Neural progenitor cell (in vitro differentiated cells): ENCODE measurements at regions not wholly inside any gene's neighbourhood (a gene's known extent, or its start where the extent isn't known, plus 50 kb on each side); places are given as distances from the start of the nearest gene placed in this dataset.

Experiments used
- DNase-seq: peaks from one replicate; pipeline ENCODE4 v3.0.0-alpha.2; 2016; ENCODE audit warnings: low spot score
- H2AFZ ChIP-seq: fragments of 200-600 bp; sonication (generic); replicated peaks from 2 replicates; pipeline ENCODE4 v1.6.1; 2016; ENCODE audit warnings: antibody characterized with exemption
- H3F3A ChIP-seq: fragments of 200-600 bp; sonication (generic); 2 replicates; pipeline ENCODE4 v1.6.1; 2016; ENCODE audit warnings: antibody characterized with exemption, low read depth
- H3K27ac ChIP-seq: fragments of 200-600 bp; sonication (generic); 2 replicates; pipeline ENCODE4 v1.5.1; 2016; ENCODE audit warnings: mild to moderate bottlenecking
- H3K27me3 ChIP-seq: fragments of 200-600 bp; sonication (generic); 2 replicates; pipeline ENCODE4 v1.6.1; 2016; ENCODE audit warnings: mild to moderate bottlenecking, moderate library complexity
- H3K36me3 ChIP-seq: fragments of 200-600 bp; sonication (generic); 2 replicates; pipeline ENCODE4 v1.5.1; 2016
- H3K4me1 ChIP-seq: fragments of 200-600 bp; sonication (generic); 2 replicates; pipeline ENCODE4 v1.6.1; 2016; ENCODE audit warnings: mixed run types
- H3K4me2 ChIP-seq: fragments of 200-600 bp; sonication (generic); 2 replicates; pipeline ENCODE4 v1.6.1; 2016
- H3K4me3 ChIP-seq: fragments of 200-600 bp; sonication (generic); 2 replicates; pipeline ENCODE4 v1.5.1; 2016
- H3K79me2 ChIP-seq: fragments of 200-600 bp; sonication (generic); 2 replicates; pipeline ENCODE4 v1.6.1; 2016; ENCODE audit warnings: low read depth
- H3K9ac ChIP-seq: fragments of 200-600 bp; sonication (generic); 2 replicates; pipeline ENCODE4 v1.6.1; 2016
- H3K9me3 ChIP-seq: fragments of 200-600 bp; sonication (generic); 2 replicates; pipeline ENCODE4 v1.5.1; 2016; ENCODE audit warnings: low read depth
- H4K20me1 ChIP-seq: fragments of 200-600 bp; sonication (generic); 2 replicates; pipeline ENCODE4 v1.6.1; 2016; ENCODE audit warnings: low read depth
- H3K27ac Mint-ChIP-seq: 3 replicates; pipeline ENCODE4 v1.8.0; 2021; ENCODE audit warnings: mixed read lengths
- H3K27me3 Mint-ChIP-seq: 2 replicates; pipeline ENCODE4 v1.8.0; 2022; ENCODE audit warnings: low read depth, mild to moderate bottlenecking, inconsistent platforms, moderate library complexity, mixed read lengths; ENCODE audit not compliant: insufficient read depth
- H3K36me3 Mint-ChIP-seq: 3 replicates; pipeline ENCODE4 v1.8.0; 2021; ENCODE audit warnings: mixed read lengths
- H3K4me1 Mint-ChIP-seq: 3 replicates; pipeline ENCODE4 v1.8.0; 2021; ENCODE audit warnings: mixed read lengths
- H3K4me3 Mint-ChIP-seq: 3 replicates; pipeline ENCODE4 v1.8.0; 2021; ENCODE audit warnings: mild to moderate bottlenecking, moderate library complexity, mixed read lengths
- H3K9me3 Mint-ChIP-seq: 3 replicates; pipeline ENCODE4 v1.8.0; 2020; ENCODE audit warnings: mixed read lengths
- EZH2 ChIP-seq: fragments of 200-600 bp; sonication (generic); IDR thresholded peaks from 2 replicates; pipeline ENCODE4 v1.6.1; 2017; ENCODE audit warnings: antibody characterized with exemption, mild to moderate bottlenecking, moderate library complexity
- EZH2phosphoT487 ChIP-seq: fragments of 200-600 bp; sonication (generic); IDR thresholded peaks from 2 replicates; pipeline ENCODE4 v1.6.1; 2017; ENCODE audit warnings: antibody characterized with exemption
- TF ChIP-seq, protein P1 (sequence below): fragments of 200-600 bp; sonication (generic); IDR thresholded peaks from 2 replicates; pipeline ENCODE4 v1.5.1; 2017; ENCODE audit warnings: antibody characterized with exemption, mild to moderate bottlenecking

DNA sequence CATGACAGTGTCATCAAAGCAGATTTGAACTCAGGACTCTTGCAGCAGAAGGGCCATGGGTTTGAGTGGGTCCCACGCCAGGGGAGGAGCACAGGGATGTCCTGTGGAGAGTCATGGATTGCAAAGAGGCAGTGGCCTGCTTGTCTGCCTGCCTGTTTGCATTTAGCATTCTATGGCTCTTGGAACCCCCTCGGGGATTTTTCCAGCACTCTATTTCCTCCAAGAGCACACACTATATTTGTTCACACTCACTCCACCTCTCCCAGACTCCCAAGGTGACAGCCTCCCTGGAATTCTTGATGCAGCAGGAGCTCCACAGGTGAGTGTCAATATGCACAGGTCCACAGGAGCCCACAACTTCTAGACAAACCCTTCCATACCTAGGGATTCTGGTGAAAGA is 73.1 kb upstream of the LRRN2 start:
- Histone ChIP-seq H3K9ac (no peak overlapping the region), H4K20me1 (no peaks in the 10 kb centered on the region), H3K79me2 (no peaks in the 10 kb centered on the region), H3K27me3 (no peaks in the 10 kb centered on the region), H3K4me3 (no peak overlapping the region), H3K9me3 (no peaks in the 10 kb centered on the region), H3K4me1 (no peaks in the 10 kb centered on the region), H3F3A (no peaks in the 10 kb centered on the region), H3K36me3 (no peaks in the 10 kb centered on the region), H3K4me2 (no peak overlapping the region), H2AFZ (no peak overlapping the region), H3K27ac (no peak overlapping the region)
- Mint-ChIP-seq H3K4me3 (no peak overlapping the region), H3K9me3 (peaks cover 18% of the 10 kb centered on the region), H3K27me3 (peaks cover 22% of the 10 kb centered on the region), H3K27ac (no peak overlapping the region), H3K4me1 (peaks cover 10% of the 10 kb centered on the region), H3K36me3 (peaks cover 2% of the 10 kb centered on the region)
- DNase-seq: no peak
- TF ChIP-seq EZH2 (no peak), EZH2phosphoT487 (no peak)
- TF ChIP-seq, protein P1, sequence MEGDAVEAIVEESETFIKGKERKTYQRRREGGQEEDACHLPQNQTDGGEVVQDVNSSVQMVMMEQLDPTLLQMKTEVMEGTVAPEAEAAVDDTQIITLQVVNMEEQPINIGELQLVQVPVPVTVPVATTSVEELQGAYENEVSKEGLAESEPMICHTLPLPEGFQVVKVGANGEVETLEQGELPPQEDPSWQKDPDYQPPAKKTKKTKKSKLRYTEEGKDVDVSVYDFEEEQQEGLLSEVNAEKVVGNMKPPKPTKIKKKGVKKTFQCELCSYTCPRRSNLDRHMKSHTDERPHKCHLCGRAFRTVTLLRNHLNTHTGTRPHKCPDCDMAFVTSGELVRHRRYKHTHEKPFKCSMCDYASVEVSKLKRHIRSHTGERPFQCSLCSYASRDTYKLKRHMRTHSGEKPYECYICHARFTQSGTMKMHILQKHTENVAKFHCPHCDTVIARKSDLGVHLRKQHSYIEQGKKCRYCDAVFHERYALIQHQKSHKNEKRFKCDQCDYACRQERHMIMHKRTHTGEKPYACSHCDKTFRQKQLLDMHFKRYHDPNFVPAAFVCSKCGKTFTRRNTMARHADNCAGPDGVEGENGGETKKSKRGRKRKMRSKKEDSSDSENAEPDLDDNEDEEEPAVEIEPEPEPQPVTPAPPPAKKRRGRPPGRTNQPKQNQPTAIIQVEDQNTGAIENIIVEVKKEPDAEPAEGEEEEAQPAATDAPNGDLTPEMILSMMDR: no peak

DNA sequence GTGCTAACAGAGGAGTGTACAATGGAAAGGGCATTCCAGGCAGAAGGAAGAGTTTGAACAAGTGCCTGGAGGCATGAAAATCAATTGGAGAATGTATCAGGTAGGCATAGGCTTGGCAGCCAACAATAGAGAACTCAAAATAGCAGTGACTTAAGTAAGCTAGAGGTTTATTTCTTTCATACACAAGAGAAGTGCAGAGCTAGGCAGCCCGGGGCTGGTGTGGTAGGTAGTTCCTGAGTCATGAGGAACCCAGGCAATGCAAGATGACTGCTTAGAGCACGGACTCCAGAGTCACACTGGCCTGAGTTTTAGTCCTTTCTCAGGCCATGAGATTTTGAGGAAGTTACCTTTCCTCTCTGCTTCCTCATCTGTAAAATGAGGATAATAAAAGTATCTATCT is 74.8 kb upstream of the LRRN2 start:
- H3K4me1 Mint-ChIP-seq: peaks cover 13% of the 10 kb centered on the region
- H3K4me3 ChIP-seq: no peak overlapping the region
- no peaks in the 10 kb centered on the region for H3K36me3 ChIP-seq
- no peak overlapping the region for H3K27ac Mint-ChIP-seq
- no peak for TF ChIP-seq EZH2phosphoT487
- TF ChIP-seq, protein P1: no peak
- TF ChIP-seq EZH2: no peak
- no peaks in the 10 kb centered on the region for H3K27me3 ChIP-seq
- H3K9me3 Mint-ChIP-seq: peaks cover 14% of the 10 kb centered on the region
- no peaks in the 10 kb centered on the region for H3K9me3 ChIP-seq
- DNase-seq: no peak
- no peak overlapping the region for H3K27ac ChIP-seq
- H3K79me2 ChIP-seq: no peaks in the 10 kb centered on the region
- no peaks in the 10 kb centered on the region for H4K20me1 ChIP-seq
- H3K36me3 Mint-ChIP-seq: peaks cover 2% of the 10 kb centered on the region
- no peaks in the 10 kb centered on the region for H3F3A ChIP-seq
- no peak overlapping the region for H3K9ac ChIP-seq
- no peaks in the 10 kb centered on the region for H3K4me1 ChIP-seq
- no peak overlapping the region for H2AFZ ChIP-seq
- H3K27me3 Mint-ChIP-seq: peaks cover 22% of the 10 kb centered on the region
- H3K4me2 ChIP-seq: no peak overlapping the region
- H3K4me3 Mint-ChIP-seq: peak overlapping the region; percentile 2

- H3K79me2 ChIP-seq: no peaks in the 10 kb centered on the region
- Mint-ChIP-seq H3K4me1 (peaks cover 13% of the 10 kb centered on the region), H3K27ac (no peak overlapping the region), H3K9me3 (peaks cover 14% of the 10 kb centered on the region), H3K4me3 (no peak overlapping the region), H3K36me3 (peaks cover 2% of the 10 kb centered on the region), H3K27me3 (peaks cover 22% of the 10 kb centered on the region)
- no peak overlapping the region for H3K27ac ChIP-seq
- DNase-seq: no peak
- no peak overlapping the region for H2AFZ ChIP-seq
- no peaks in the 10 kb centered on the region for H3K36me3 ChIP-seq
- H3K4me2 ChIP-seq: no peak overlapping the region
- H3K4me1 ChIP-seq: no peaks in the 10 kb centered on the region
- no peaks in the 10 kb centered on the region for H3K9me3 ChIP-seq
- no peak overlapping the region for H3K9ac ChIP-seq
- no peaks in the 10 kb centered on the region for H4K20me1 ChIP-seq
- H3K27me3 ChIP-seq: no peaks in the 10 kb centered on the region
- TF ChIP-seq, protein P1: no peak
- no peak for TF ChIP-seq EZH2
- no peak for TF ChIP-seq EZH2phosphoT487
- H3F3A ChIP-seq: no peaks in the 10 kb centered on the region
- H3K4me3 ChIP-seq: no peak overlapping the region
These were observed 75.2 kb upstream of the LRRN2 start for GRCh38 chr1:204760757-204761156.
